Trophoblast cell (in vitro differentiated cells and primary cell): ENCODE measurements at regions not wholly inside any gene's neighbourhood (a gene's known extent, or its start where the extent isn't known, plus 50 kb on each side); places are given as distances from the start of the nearest gene placed in this dataset.

Source experiments
- DNase-seq, 2 donors: peaks; one replicate each; pipeline ENCODE4 v3.0.0-alpha.2; 2016
- H2AFZ ChIP-seq: 2 replicates; pipeline ENCODE4 v1.6.1; 2013; ENCODE audit warnings: low read length, moderate library complexity, mild to moderate bottlenecking; ENCODE audit not compliant: insufficient read depth, poor library complexity
- H2AK5ac ChIP-seq: 2 replicates; pipeline ENCODE4 v1.6.1; 2013; ENCODE audit warnings: mild to moderate bottlenecking, low read length
- H2BK120ac ChIP-seq: 2 replicates; pipeline ENCODE4 v1.6.1; 2013; ENCODE audit warnings: low read length, mild to moderate bottlenecking, moderate library complexity; ENCODE audit not compliant: insufficient read depth, poor library complexity
- H2BK12ac ChIP-seq: 2 replicates; pipeline ENCODE4 v1.6.1; 2013; ENCODE audit warnings: mild to moderate bottlenecking, low read length, moderate library complexity
- H2BK5ac ChIP-seq: 2 replicates; pipeline ENCODE4 v1.6.1; 2013; ENCODE audit warnings: low read length, low read depth, moderate library complexity, mild to moderate bottlenecking; ENCODE audit not compliant: poor library complexity
- H3K14ac ChIP-seq: 2 replicates; pipeline ENCODE4 v1.6.1; 2013; ENCODE audit warnings: mild to moderate bottlenecking, low read length
- H3K18ac ChIP-seq: 2 replicates; pipeline ENCODE4 v1.6.1; 2013; ENCODE audit warnings: mild to moderate bottlenecking, low read length
- H3K23ac ChIP-seq: 2 replicates; pipeline ENCODE4 v1.6.1; 2013; ENCODE audit warnings: low read length
- H3K27ac ChIP-seq: 2 replicates; pipeline ENCODE4 v1.5.1; 2013; ENCODE audit warnings: low read depth, mild to moderate bottlenecking, inconsistent platforms, low read length, moderate library complexity
- H3K27me3 ChIP-seq: 2 replicates; pipeline ENCODE4 v1.6.1; 2013; ENCODE audit warnings: inconsistent platforms, mild to moderate bottlenecking, low read length, moderate library complexity; ENCODE audit not compliant: insufficient read depth
- H3K36me3 ChIP-seq, 2 experiments: 1 replicate in 1 of 2; 2 replicates in 1 of 2; pipeline ENCODE4 v1.6.1; 2013; ENCODE audit warnings: low read length in 2 of 2, mild to moderate bottlenecking in 2 of 2, moderate library complexity in 1 of 2; ENCODE audit not compliant: insufficient read depth in 2 of 2, control insufficient read depth in 1 of 2
- H3K4ac ChIP-seq: 2 replicates; pipeline ENCODE4 v1.6.1; 2013; ENCODE audit warnings: low read depth, mild to moderate bottlenecking, low read length, moderate library complexity
- H3K4me1 ChIP-seq, 2 experiments: 1 replicate in 1 of 2; 2 replicates in 1 of 2; pipeline ENCODE4 v1.6.1; 2013; ENCODE audit warnings: low read length in 2 of 2, mild to moderate bottlenecking in 2 of 2, moderate library complexity in 1 of 2; ENCODE audit not compliant: insufficient read depth in 2 of 2, control insufficient read depth in 1 of 2
- H3K4me2 ChIP-seq: 2 replicates; pipeline ENCODE4 v1.6.1; 2013; ENCODE audit warnings: inconsistent platforms, mild to moderate bottlenecking, low read length, moderate library complexity
- H3K4me3 ChIP-seq: 2 replicates; pipeline ENCODE4 v1.5.1; 2013; ENCODE audit warnings: mild to moderate bottlenecking, low read depth, low read length, inconsistent platforms
- H3K79me1 ChIP-seq: one replicate; pipeline ENCODE4 v1.6.1; 2013; ENCODE audit warnings: low read length
- H3K79me2 ChIP-seq: 2 replicates; pipeline ENCODE4 v1.6.1; 2013; ENCODE audit warnings: low read length, mild to moderate bottlenecking; ENCODE audit not compliant: control insufficient read depth, insufficient read depth, poor library complexity
- H3K9ac ChIP-seq: 2 replicates; pipeline ENCODE4 v1.6.1; 2013; ENCODE audit warnings: mild to moderate bottlenecking, low read length
- H3K9me3 ChIP-seq: 2 replicates; pipeline ENCODE4 v1.6.1; 2013; ENCODE audit warnings: low read depth, mild to moderate bottlenecking, control low read depth, inconsistent platforms, low read length; ENCODE audit not compliant: insufficient read depth
- H4K12ac ChIP-seq: 2 replicates; pipeline ENCODE4 v1.6.1; 2013; ENCODE audit warnings: low read depth, mild to moderate bottlenecking, low read length, moderate library complexity
- H4K8ac ChIP-seq: 2 replicates; pipeline ENCODE4 v1.6.1; 2013; ENCODE audit warnings: low read depth, mild to moderate bottlenecking, low read length, moderate library complexity
- H4K91ac ChIP-seq: one replicate; pipeline ENCODE4 v1.6.1; 2013; ENCODE audit warnings: low read depth, mild to moderate bottlenecking, low read length, moderate library complexity
- WGBS: extraction: QIAGEN DNeasy Blood & Tissue Kit; methylation state at CpG from one replicate; pipeline ENCODE4 v1.1.7; 2013; ENCODE audit warnings: missing lambda C conversion rate; ENCODE audit not compliant: insufficient read length, insufficient coverage; ENCODE audit errors: extremely low coverage; 5-methylcytosine and 5-hydroxymethylcytosine counted together

GRCh38 chr11:134746609-134747008, 334.6 kb upstream of the B3GAT1 start:
- H2AFZ ChIP-seq = no peak overlapping the region
- WGBS = no CpG with 5 or more reads among the region's 2 CpGs

DNA sequence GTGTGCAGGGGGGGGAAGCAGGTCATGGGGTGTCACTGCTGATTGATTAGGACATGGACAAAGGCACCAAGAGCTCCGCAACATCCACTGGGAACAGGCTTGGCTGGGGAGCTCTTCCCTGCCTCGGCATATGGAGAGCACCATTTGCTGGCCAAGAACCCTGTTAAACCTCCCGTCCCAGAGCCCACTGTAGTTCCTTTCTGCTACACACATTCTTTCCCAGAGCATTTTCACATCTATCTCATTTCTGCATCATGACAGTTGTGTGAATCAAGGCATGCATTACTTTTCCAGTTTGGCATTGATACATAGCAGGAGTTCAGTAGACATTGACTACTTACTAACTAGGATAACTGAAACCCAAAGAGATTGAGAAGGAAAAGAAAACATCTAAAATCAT, 333.4 kb upstream of the B3GAT1 start:
- H3K4me3 ChIP-seq = no peak overlapping the region
- H3K14ac ChIP-seq = no peak overlapping the region
- WGBS = no CpG with 5 or more reads among the region's 3 CpGs
- H3K18ac ChIP-seq = no peak overlapping the region
- H3K4me2 ChIP-seq = no peak overlapping the region
- no peak for DNase-seq
- H3K23ac ChIP-seq = no peak overlapping the region
- H2BK5ac ChIP-seq = no peak overlapping the region
- no peak overlapping the region for H2AK5ac ChIP-seq
- H3K27me3 ChIP-seq = no peaks in the 10 kb centered on the region
- H3K27ac ChIP-seq = no peak overlapping the region
- H2BK120ac ChIP-seq = no peak overlapping the region
- H3K79me1 ChIP-seq = no peaks in the 10 kb centered on the region
- H4K91ac ChIP-seq = no peak overlapping the region
- H3K4me1 ChIP-seq = peaks cover 0 to 4% of the 10 kb centered on the region in 2 experiments
- H3K4ac ChIP-seq = no peak overlapping the region
- no peak overlapping the region for H4K8ac ChIP-seq
- no peak overlapping the region for H2BK12ac ChIP-seq
- no peaks in the 10 kb centered on the region for H3K79me2 ChIP-seq
- no peak overlapping the region for H4K12ac ChIP-seq
- H3K9me3 ChIP-seq = peaks cover 8% of the 10 kb centered on the region
- H3K9ac ChIP-seq = no peak overlapping the region
- H3K36me3 ChIP-seq = no peaks in the 10 kb centered on the region
- no peak overlapping the region for H2AFZ ChIP-seq

More at GRCh38 chr11:134746609-134747008, 334.6 kb upstream of the B3GAT1 start:
- Histone ChIP-seq H3K18ac (no peak overlapping the region), H2BK120ac (no peak overlapping the region), H3K9me3 (peaks cover 7% of the 10 kb centered on the region), H2BK5ac (no peak overlapping the region), H3K27ac (no peak overlapping the region), H3K23ac (no peak overlapping the region), H3K4me3 (no peak overlapping the region), H4K91ac (no peak overlapping the region), H3K4ac (no peak overlapping the region), H3K4me1 (peaks cover 0 to 4% of the 10 kb centered on the region in 2 experiments), H3K14ac (no peak overlapping the region), H4K12ac (no peak overlapping the region), H4K8ac (no peak overlapping the region), H2AK5ac (no peak overlapping the region), H3K4me2 (no peak overlapping the region), H2BK12ac (no peak overlapping the region), H3K27me3 (no peaks in the 10 kb centered on the region), H3K79me2 (no peaks in the 10 kb centered on the region), H3K9ac (no peak overlapping the region), H3K79me1 (no peaks in the 10 kb centered on the region), H3K36me3 (no peaks in the 10 kb centered on the region)
- DNase-seq = no peak

GRCh38 chr11:134743820-134744195, 331.8 kb upstream of the B3GAT1 start:
- no CpG with 5 or more reads among the region's 4 CpGs for WGBS
- no peak overlapping the region for H3K23ac ChIP-seq
- no peak overlapping the region for H3K27ac ChIP-seq
- H3K27me3 ChIP-seq = no peaks in the 10 kb centered on the region
- no peak overlapping the region for H4K91ac ChIP-seq
- no peaks in the 10 kb centered on the region for H3K36me3 ChIP-seq
- no peak overlapping the region for H3K4me3 ChIP-seq
- no peak overlapping the region for H4K8ac ChIP-seq
- H3K4me2 ChIP-seq = no peak overlapping the region
- H3K9ac ChIP-seq = no peak overlapping the region
- no peak overlapping the region for H4K12ac ChIP-seq
- no peak overlapping the region for H3K4ac ChIP-seq
- H2AFZ ChIP-seq = no peak overlapping the region
- H3K9me3 ChIP-seq = peaks cover 14% of the 10 kb centered on the region
- no peak overlapping the region for H2AK5ac ChIP-seq
- no peak overlapping the region for H2BK5ac ChIP-seq
- no peaks in the 10 kb centered on the region for H3K79me2 ChIP-seq
- no peak overlapping the region for H3K14ac ChIP-seq
- no peak overlapping the region for H2BK12ac ChIP-seq
- DNase-seq = no peak
- peaks cover 0 to 4% of the 10 kb centered on the region in 2 experiments for H3K4me1 ChIP-seq
- H2BK120ac ChIP-seq = no peak overlapping the region
- H3K18ac ChIP-seq = no peak overlapping the region
- no peaks in the 10 kb centered on the region for H3K79me1 ChIP-seq

DNA sequence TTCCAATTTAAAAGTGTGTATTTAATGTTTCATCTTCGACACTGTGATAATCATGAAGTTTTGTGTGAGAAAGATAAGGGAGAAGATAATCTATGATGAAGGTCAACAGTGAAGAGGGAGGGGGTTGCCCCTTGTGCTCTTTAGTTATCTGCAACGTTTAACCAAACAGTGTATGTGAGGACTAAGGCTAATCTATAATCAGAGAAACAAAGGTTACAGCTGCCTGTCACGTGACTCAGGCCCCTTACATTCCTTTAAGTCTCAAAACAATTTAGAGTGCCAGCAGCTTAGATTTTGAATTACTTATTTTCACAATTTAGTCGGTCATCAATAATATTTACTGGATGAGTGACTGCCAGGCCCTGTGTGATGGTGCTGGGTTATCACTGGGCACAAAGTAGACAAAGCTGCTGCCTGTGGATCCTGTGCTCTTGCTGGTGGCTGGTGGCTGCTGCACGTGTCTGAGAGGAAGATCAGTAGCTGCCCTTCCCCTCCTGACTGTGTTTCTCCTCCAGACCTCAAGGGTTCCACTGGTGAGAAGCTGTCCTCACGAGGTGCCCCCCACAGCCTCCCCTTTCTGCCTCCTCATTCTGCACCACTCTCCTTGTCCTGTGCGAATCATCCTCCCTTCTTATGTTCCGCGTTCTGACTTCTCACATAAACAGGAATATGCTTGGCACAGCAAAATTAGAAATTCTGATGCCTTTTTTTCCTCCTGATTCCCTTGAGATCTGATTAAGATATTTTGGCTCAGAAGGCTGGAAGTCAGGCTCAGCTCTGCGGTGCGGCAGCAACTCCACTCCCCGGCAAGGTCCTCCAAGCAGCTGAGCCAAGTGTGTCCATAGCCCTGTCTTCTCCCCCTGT, 331.1 kb upstream of the B3GAT1 start:
- Histone ChIP-seq H3K9me3 (peaks cover 13% of the 10 kb centered on the region), H3K36me3 (no peaks in the 10 kb centered on the region), H2BK12ac (no peak overlapping the region), H3K9ac (no peak overlapping the region), H3K4me2 (no peak overlapping the region), H3K27ac (no peak overlapping the region), H3K14ac (no peak overlapping the region), H3K23ac (no peak overlapping the region), H3K79me2 (no peaks in the 10 kb centered on the region), H4K12ac (no peak overlapping the region), H3K4me3 (no peak overlapping the region), H3K4me1 (peaks cover 0 to 4% of the 10 kb centered on the region in 2 experiments), H2BK5ac (no peak overlapping the region), H2AFZ (no peak overlapping the region), H2AK5ac (no peak overlapping the region), H4K8ac (no peak overlapping the region), H3K18ac (no peak overlapping the region), H3K4ac (no peak overlapping the region), H2BK120ac (no peak overlapping the region), H3K27me3 (no peaks in the 10 kb centered on the region), H4K91ac (no peak overlapping the region), H3K79me1 (no peaks in the 10 kb centered on the region)
- DNase-seq = no peak
- WGBS = no CpG with 5 or more reads among the region's 12 CpGs
